ENCODE measurements at regions not wholly inside any gene's neighbourhood (a gene's known extent, or its start where the extent isn't known, plus 50 kb on each side); places are given as distances from the start of the nearest gene placed in this dataset.
"Not testable (repeated sequence)": the region's sequence is repeated elsewhere in the genome, so short reads cannot be mapped to it uniquely, and the experiment has no call there.

GRCh38 chr14:63147018-63147417, 57.2 kb upstream of the RHOJ start:
- Histone ChIP-seq H3K9ac (ENCODE audit: low read length) (no peak overlapping the region), H3K79me2 (ENCODE audit: insufficient read depth, low read length) (no peaks in the 10 kb centered on the region), H3K4me2 (ENCODE audit: low read length) (no peak overlapping the region), H3K36me3 (ENCODE audit: insufficient read depth, low read length) (no peaks in the 10 kb centered on the region), H3K4me3 (ENCODE audit: insufficient read depth, low read depth, low read length) (no peak overlapping the region), H2AFZ (ENCODE audit: low read depth, low read length) (no peak overlapping the region), H3K27ac (ENCODE audit: low read depth, low read length) (no peak overlapping the region), H3K4me1 (ENCODE audit: insufficient read depth, low read length) (no peaks in the 10 kb centered on the region), H3K9me3 (ENCODE audit: insufficient read depth, low read depth, low read length) (no peaks in the 10 kb centered on the region), H3K27me3 (ENCODE audit: insufficient read depth, low read length) (no peaks in the 10 kb centered on the region), H4K20me1 (ENCODE audit: insufficient read depth, low read length) (no peaks in the 10 kb centered on the region)
- no peak for DNase-seq (ENCODE audit: low read depth)
- no peaks in the 10 kb centered on the region for H3K36me3 Mint-ChIP-seq (ENCODE audit: low read depth, unreplicated experiment)
- no peak for TF ChIP-seq CTCF (IDR thresholded peaks at IDR 0.05; ENCODE audit: insufficient read depth, low read depth, low read length)
- TF ChIP-seq EZH2 (IDR thresholded peaks at IDR 0.05; ENCODE audit: insufficient read depth, low read length): no peak
- FAIRE-seq: no peak
- no peak overlapping the region for H3K4me3 Mint-ChIP-seq (ENCODE audit: unreplicated experiment)
- peaks cover 21% of the 10 kb centered on the region for H3K9me3 Mint-ChIP-seq (ENCODE audit: unreplicated experiment)
- no peaks in the 10 kb centered on the region for H3K27me3 Mint-ChIP-seq (ENCODE audit: low read depth, unreplicated experiment)
- H3K27ac Mint-ChIP-seq (ENCODE audit: unreplicated experiment): no peak overlapping the region
- no peaks in the 10 kb centered on the region for H3K4me1 Mint-ChIP-seq (ENCODE audit: low read depth, unreplicated experiment)

- H3K9me3 ChIP-seq (ENCODE audit: insufficient read depth, low read depth, low read length): no peaks in the 10 kb centered on the region
- Mint-ChIP-seq H3K27me3 (ENCODE audit: low read depth, unreplicated experiment) (no peaks in the 10 kb centered on the region), H3K27ac (ENCODE audit: unreplicated experiment) (no peak overlapping the region), H3K4me1 (ENCODE audit: low read depth, unreplicated experiment) (no peaks in the 10 kb centered on the region), H3K36me3 (ENCODE audit: low read depth, unreplicated experiment) (no peaks in the 10 kb centered on the region), H3K4me3 (ENCODE audit: unreplicated experiment) (no peak overlapping the region), H3K9me3 (ENCODE audit: unreplicated experiment) (no peaks in the 10 kb centered on the region)
- no peaks in the 10 kb centered on the region for H3K79me2 ChIP-seq (ENCODE audit: insufficient read depth, low read length)
- FAIRE-seq (no peak), DNase-seq (ENCODE audit: low read depth) (peak; percentile 24)
- no peak overlapping the region for H3K9ac ChIP-seq (ENCODE audit: low read length)
- no peaks in the 10 kb centered on the region for H3K27me3 ChIP-seq (ENCODE audit: insufficient read depth, low read length)
- H3K4me3 ChIP-seq (ENCODE audit: insufficient read depth, low read depth, low read length): no peak overlapping the region
- no peaks in the 10 kb centered on the region for H3K36me3 ChIP-seq (ENCODE audit: insufficient read depth, low read length)
- no peaks in the 10 kb centered on the region for H4K20me1 ChIP-seq (ENCODE audit: insufficient read depth, low read length)
- no peak overlapping the region for H3K4me2 ChIP-seq (ENCODE audit: low read length)
- no peak overlapping the region for H2AFZ ChIP-seq (ENCODE audit: low read depth, low read length)
- no peak overlapping the region for H3K27ac ChIP-seq (ENCODE audit: low read depth, low read length)
- H3K4me1 ChIP-seq (ENCODE audit: insufficient read depth, low read length): no peaks in the 10 kb centered on the region
- no peak for TF ChIP-seq EZH2 (IDR thresholded peaks at IDR 0.05; ENCODE audit: insufficient read depth, low read length)
- TF ChIP-seq CTCF (IDR thresholded peaks at IDR 0.05; ENCODE audit: insufficient read depth, low read depth, low read length): peak; percentile 42
Measured at GRCh38 chr14:63134801-63135200, 69.4 kb upstream of the RHOJ start.

- Mint-ChIP-seq H3K4me1 (ENCODE audit: low read depth, unreplicated experiment) (no peaks in the 10 kb centered on the region), H3K4me3 (ENCODE audit: unreplicated experiment) (no peak overlapping the region), H3K36me3 (ENCODE audit: low read depth, unreplicated experiment) (no peaks in the 10 kb centered on the region), H3K27ac (ENCODE audit: unreplicated experiment) (no peak overlapping the region), H3K9me3 (ENCODE audit: unreplicated experiment) (no peaks in the 10 kb centered on the region), H3K27me3 (ENCODE audit: low read depth, unreplicated experiment) (no peaks in the 10 kb centered on the region)
- Histone ChIP-seq H3K4me1 (ENCODE audit: insufficient read depth, low read length) (no peaks in the 10 kb centered on the region), H3K4me3 (ENCODE audit: insufficient read depth, low read depth, low read length) (no peak overlapping the region), H3K9ac (ENCODE audit: low read length) (no peak overlapping the region), H3K27ac (ENCODE audit: low read depth, low read length) (no peak overlapping the region), H3K9me3 (ENCODE audit: insufficient read depth, low read depth, low read length) (no peaks in the 10 kb centered on the region), H3K4me2 (ENCODE audit: low read length) (no peak overlapping the region), H3K27me3 (ENCODE audit: insufficient read depth, low read length) (no peaks in the 10 kb centered on the region), H2AFZ (ENCODE audit: low read depth, low read length) (no peak overlapping the region), H3K79me2 (ENCODE audit: insufficient read depth, low read length) (no peaks in the 10 kb centered on the region), H4K20me1 (ENCODE audit: insufficient read depth, low read length) (no peaks in the 10 kb centered on the region), H3K36me3 (ENCODE audit: insufficient read depth, low read length) (no peaks in the 10 kb centered on the region)
- no peak for TF ChIP-seq EZH2 (IDR thresholded peaks at IDR 0.05; ENCODE audit: insufficient read depth, low read length)
- no peak for TF ChIP-seq CTCF (IDR thresholded peaks at IDR 0.05; ENCODE audit: insufficient read depth, low read depth, low read length)
- FAIRE-seq (no peak), DNase-seq (ENCODE audit: low read depth) (no peak)
Measured at GRCh38 chr14:63130531-63130930, 73.7 kb upstream of the RHOJ start.

GRCh38 chr14:63106487-63106886, 61.2 kb upstream of the KCNH5 start:
- not testable (repeated sequence) for H2AFZ ChIP-seq (ENCODE audit: low read depth, low read length); H3K27ac ChIP-seq (ENCODE audit: low read depth, low read length); H3K4me1 ChIP-seq (ENCODE audit: insufficient read depth, low read length); DNase-seq (ENCODE audit: low read depth); H3K4me2 ChIP-seq (ENCODE audit: low read length); H3K27me3 ChIP-seq (ENCODE audit: insufficient read depth, low read length); H3K9ac ChIP-seq (ENCODE audit: low read length); H3K36me3 ChIP-seq (ENCODE audit: insufficient read depth, low read length); H3K4me3 Mint-ChIP-seq (ENCODE audit: unreplicated experiment); FAIRE-seq; H4K20me1 ChIP-seq (ENCODE audit: insufficient read depth, low read length); H3K79me2 ChIP-seq (ENCODE audit: insufficient read depth, low read length); H3K9me3 ChIP-seq (ENCODE audit: insufficient read depth, low read depth, low read length); H3K36me3 Mint-ChIP-seq (ENCODE audit: low read depth, unreplicated experiment); H3K27ac Mint-ChIP-seq (ENCODE audit: unreplicated experiment); H3K4me1 Mint-ChIP-seq (ENCODE audit: low read depth, unreplicated experiment); H3K9me3 Mint-ChIP-seq (ENCODE audit: unreplicated experiment); H3K27me3 Mint-ChIP-seq (ENCODE audit: low read depth, unreplicated experiment); H3K4me3 ChIP-seq (ENCODE audit: insufficient read depth, low read depth, low read length)
